OCI-LY7 (cell line): ENCODE measurements at regions not wholly inside any gene's neighbourhood (a gene's known extent, or its start where the extent isn't known, plus 50 kb on each side); places are given as distances from the start of the nearest gene placed in this dataset.

ENCODE experiments used
- EZH2phosphoT487 ChIP-seq: fragments of 200-600 bp; sonication (generic); IDR thresholded peaks from 2 replicates; pipeline ENCODE4 v1.6.1; 2018; ENCODE audit warnings: low read depth, borderline replicate concordance, mild to moderate bottlenecking, mixed run types, antibody characterized with exemption, low read length, moderate library complexity, mixed read lengths
- TF ChIP-seq, protein P1 (sequence below): fragments of 200-600 bp; sonication (generic); conservative IDR thresholded peaks from 2 replicates; pipeline ENCODE4 v1.5.1; 2014; ENCODE audit warnings: mild to moderate bottlenecking, antibody characterized with exemption, low read length, moderate library complexity, mixed read lengths

- TF ChIP-seq, protein P1, sequence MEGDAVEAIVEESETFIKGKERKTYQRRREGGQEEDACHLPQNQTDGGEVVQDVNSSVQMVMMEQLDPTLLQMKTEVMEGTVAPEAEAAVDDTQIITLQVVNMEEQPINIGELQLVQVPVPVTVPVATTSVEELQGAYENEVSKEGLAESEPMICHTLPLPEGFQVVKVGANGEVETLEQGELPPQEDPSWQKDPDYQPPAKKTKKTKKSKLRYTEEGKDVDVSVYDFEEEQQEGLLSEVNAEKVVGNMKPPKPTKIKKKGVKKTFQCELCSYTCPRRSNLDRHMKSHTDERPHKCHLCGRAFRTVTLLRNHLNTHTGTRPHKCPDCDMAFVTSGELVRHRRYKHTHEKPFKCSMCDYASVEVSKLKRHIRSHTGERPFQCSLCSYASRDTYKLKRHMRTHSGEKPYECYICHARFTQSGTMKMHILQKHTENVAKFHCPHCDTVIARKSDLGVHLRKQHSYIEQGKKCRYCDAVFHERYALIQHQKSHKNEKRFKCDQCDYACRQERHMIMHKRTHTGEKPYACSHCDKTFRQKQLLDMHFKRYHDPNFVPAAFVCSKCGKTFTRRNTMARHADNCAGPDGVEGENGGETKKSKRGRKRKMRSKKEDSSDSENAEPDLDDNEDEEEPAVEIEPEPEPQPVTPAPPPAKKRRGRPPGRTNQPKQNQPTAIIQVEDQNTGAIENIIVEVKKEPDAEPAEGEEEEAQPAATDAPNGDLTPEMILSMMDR, result no peak
- TF ChIP-seq EZH2phosphoT487, result no peak
Measured at GRCh38 chr12:28802706-28803438, 346.2 kb upstream of the FAR2 start.
